Astrocyte (in vitro differentiated cells and primary cell): ENCODE measurements at regions not wholly inside any gene's neighbourhood (a gene's known extent, or its start where the extent isn't known, plus 50 kb on each side); places are given as distances from the start of the nearest gene placed in this dataset.

ENCODE experiments used
- DNase-seq: peaks from one replicate; pipeline ENCODE4 v3.0.0-alpha.2; 2010; ENCODE audit warnings: low read depth
- FAIRE-seq: peaks from 2 replicates; lab custom pipeline; 2011; peaks lifted over from hg19 to GRCh38; lab: Jason Lieb, UNC
- H2AFZ ChIP-seq: 2 replicates; pipeline ENCODE4 v1.6.0; 2012; ENCODE audit warnings: low read depth, low read length, inconsistent platforms
- H3K27ac ChIP-seq: 2 replicates; pipeline ENCODE4 v1.5.1; 2011; ENCODE audit warnings: low read depth, low read length, inconsistent platforms
- H3K27me3 ChIP-seq: 2 replicates; pipeline ENCODE4 v1.6.0; 2011; ENCODE audit warnings: low read length, inconsistent platforms; ENCODE audit not compliant: insufficient read depth
- H3K36me3 ChIP-seq: 2 replicates; pipeline ENCODE4 v1.5.1; 2011; ENCODE audit warnings: low read length, inconsistent platforms; ENCODE audit not compliant: insufficient read depth
- H3K4me1 ChIP-seq: 2 replicates; pipeline ENCODE4 v1.5.1; 2011; ENCODE audit warnings: low read length, inconsistent platforms; ENCODE audit not compliant: insufficient read depth
- H3K4me2 ChIP-seq: 2 replicates; pipeline ENCODE4 v1.6.0; 2012; ENCODE audit warnings: low read length, inconsistent platforms
- H3K4me3 ChIP-seq: 2 replicates; pipeline ENCODE4 v1.5.1; 2011; ENCODE audit warnings: low read depth, mild to moderate bottlenecking, low read length, inconsistent platforms; ENCODE audit not compliant: insufficient read depth
- H3K79me2 ChIP-seq: 2 replicates; pipeline ENCODE4 v1.6.0; 2012; ENCODE audit warnings: mild to moderate bottlenecking, low read length, inconsistent platforms; ENCODE audit not compliant: insufficient read depth
- H3K9ac ChIP-seq: 2 replicates; pipeline ENCODE4 v1.6.0; 2012; ENCODE audit warnings: mild to moderate bottlenecking, low read length, inconsistent platforms
- H3K9me3 ChIP-seq: 2 replicates; pipeline ENCODE4 v1.5.1; 2012; ENCODE audit warnings: low read depth, mild to moderate bottlenecking, low read length, inconsistent platforms; ENCODE audit not compliant: insufficient read depth
- H4K20me1 ChIP-seq: 2 replicates; pipeline ENCODE4 v1.6.0; 2012; ENCODE audit warnings: low read length, inconsistent platforms; ENCODE audit not compliant: insufficient read depth
- H3K27ac Mint-ChIP-seq: one replicate; pipeline ENCODE4 v1.8.0; 2021; ENCODE audit warnings: mild to moderate bottlenecking, mixed read lengths; ENCODE audit not compliant: unreplicated experiment
- H3K27me3 Mint-ChIP-seq: one replicate; pipeline ENCODE4 v1.8.0; 2021; ENCODE audit warnings: low read depth, mixed read lengths; ENCODE audit not compliant: unreplicated experiment
- H3K36me3 Mint-ChIP-seq: one replicate; pipeline ENCODE4 v1.8.0; 2021; ENCODE audit warnings: low read depth, mixed read lengths; ENCODE audit not compliant: unreplicated experiment
- H3K4me1 Mint-ChIP-seq: one replicate; pipeline ENCODE4 v1.8.0; 2021; ENCODE audit warnings: low read depth, mixed read lengths; ENCODE audit not compliant: unreplicated experiment
- H3K4me3 Mint-ChIP-seq: one replicate; pipeline ENCODE4 v1.8.0; 2021; ENCODE audit warnings: mild to moderate bottlenecking, moderate library complexity, mixed read lengths; ENCODE audit not compliant: unreplicated experiment
- H3K9me3 Mint-ChIP-seq: one replicate; pipeline ENCODE4 v1.8.0; 2021; ENCODE audit warnings: mild to moderate bottlenecking, mixed read lengths; ENCODE audit not compliant: unreplicated experiment
- CTCF ChIP-seq: IDR thresholded peaks from 2 replicates; pipeline ENCODE4 v1.5.1; 2011; ENCODE audit warnings: low read depth, mild to moderate bottlenecking, inconsistent platforms, low read length, moderate library complexity; ENCODE audit not compliant: insufficient read depth
- EZH2 ChIP-seq: IDR thresholded peaks from 2 replicates; pipeline ENCODE4 v1.6.1; 2012; ENCODE audit warnings: mild to moderate bottlenecking, low read length, inconsistent platforms; ENCODE audit not compliant: insufficient read depth

- Mint-ChIP-seq H3K27me3 (peaks cover 3% of the 10 kb centered on the region), H3K4me3 (no peak overlapping the region), H3K27ac (no peak overlapping the region), H3K36me3 (peaks cover 3% of the 10 kb centered on the region), H3K4me1 (peaks cover 12% of the 10 kb centered on the region), H3K9me3 (peaks cover 1% of the 10 kb centered on the region)
- DNase-seq (no peak), FAIRE-seq (no peak)
- Histone ChIP-seq H3K9me3 (no peaks in the 10 kb centered on the region), H3K9ac (no peak overlapping the region), H3K27ac (no peak overlapping the region), H4K20me1 (no peaks in the 10 kb centered on the region), H3K36me3 (no peaks in the 10 kb centered on the region), H3K4me2 (no peak overlapping the region), H3K4me3 (no peak overlapping the region), H3K4me1 (peaks cover 25% of the 10 kb centered on the region), H3K27me3 (no peaks in the 10 kb centered on the region), H2AFZ (no peak overlapping the region), H3K79me2 (no peaks in the 10 kb centered on the region)
- TF ChIP-seq EZH2 (no peak), CTCF (no peak)
Observed at GRCh38 chr9:129341171-129341986, 163.3 kb upstream of the IER5L start.

- peaks cover 33% of the 10 kb centered on the region for H3K4me1 ChIP-seq
- H4K20me1 ChIP-seq: no peaks in the 10 kb centered on the region
- no peak overlapping the region for H2AFZ ChIP-seq
- DNase-seq (no peak), FAIRE-seq (no peak)
- Mint-ChIP-seq H3K36me3 (peaks cover 3% of the 10 kb centered on the region), H3K4me1 (peaks cover 17% of the 10 kb centered on the region), H3K4me3 (no peak overlapping the region), H3K27me3 (peaks cover 3% of the 10 kb centered on the region), H3K27ac (no peak overlapping the region), H3K9me3 (peaks cover 1% of the 10 kb centered on the region)
- no peaks in the 10 kb centered on the region for H3K27me3 ChIP-seq
- H3K27ac ChIP-seq: no peak overlapping the region
- H3K9me3 ChIP-seq: no peaks in the 10 kb centered on the region
- no peak overlapping the region for H3K4me3 ChIP-seq
- H3K79me2 ChIP-seq: no peaks in the 10 kb centered on the region
- H3K9ac ChIP-seq: no peak overlapping the region
- no peak for TF ChIP-seq EZH2
- TF ChIP-seq CTCF: no peak
- no peaks in the 10 kb centered on the region for H3K36me3 ChIP-seq
- no peak overlapping the region for H3K4me2 ChIP-seq
Observed at GRCh38 chr9:129340427-129341170, 162.5 kb upstream of the IER5L start.
